ENCODE measurements at regions not wholly inside any gene's neighbourhood (a gene's known extent, or its start where the extent isn't known, plus 50 kb on each side); places are given as distances from the start of the nearest gene placed in this dataset.
A peak's percentile ranks its signal among the peaks of the same experiment; 100 is the strongest.

DNA sequence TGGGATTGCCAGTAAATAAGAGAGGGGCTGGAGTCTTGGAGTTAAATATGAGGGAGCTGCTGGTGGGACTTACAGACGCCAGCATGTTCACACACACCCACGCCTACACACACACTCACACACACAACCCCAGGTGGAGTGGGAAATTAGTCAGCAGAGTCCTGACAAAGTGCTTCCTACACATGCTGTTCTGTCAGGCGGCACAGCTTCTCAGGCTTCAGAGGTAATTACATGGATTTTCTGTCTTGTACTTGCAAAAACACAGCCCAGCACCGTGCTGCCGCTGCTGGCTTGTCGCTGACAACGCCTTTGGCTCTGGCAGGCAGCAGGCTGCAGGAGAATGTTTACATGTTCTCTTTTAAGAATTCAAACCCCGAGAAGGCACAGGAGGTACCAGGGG, 1186.3 kb upstream of the CELF4 start:
- H2BK120ac ChIP-seq (ENCODE audit: low read depth, low read length) = no peak overlapping the region
- DNase-seq (ENCODE audit: low spot score) = no peak
- no peak overlapping the region for H2BK12ac ChIP-seq (ENCODE audit: low read length)
- H3K27me3 ChIP-seq (ENCODE audit: control insufficient read depth in 3 of 3, insufficient read depth in 3 of 3, low read depth in 1 of 3, low read length in 3 of 3) = peaks cover 0 to 2% (median 0%) of the 10 kb centered on the region in 3 experiments
- no peak overlapping the region for H4K91ac ChIP-seq (ENCODE audit: low read depth, low read length, poor library complexity)
- H3K36me3 ChIP-seq (replicated peaks in 1 of 2; ENCODE audit: control insufficient read depth in 2 of 2, insufficient read depth in 2 of 2, low read length in 2 of 2) = no peaks in the 10 kb centered on the region
- H3K9me3 ChIP-seq (replicated peaks in 1 of 2; ENCODE audit: control insufficient read depth in 2 of 2, insufficient read depth in 1 of 2, low read depth in 1 of 2, low read length in 2 of 2) = no peaks in the 10 kb centered on the region
- H3K79me1 ChIP-seq (ENCODE audit: low read depth, low read length) = no peaks in the 10 kb centered on the region
- H4K8ac ChIP-seq (ENCODE audit: low read depth, low read length) = no peak overlapping the region
- H2AK5ac ChIP-seq (ENCODE audit: low read depth, low read length) = no peak overlapping the region
- no peak overlapping the region for H2BK15ac ChIP-seq (ENCODE audit: low read length)
- H3K4me3 ChIP-seq (ENCODE audit: low read length in 2 of 2) = no peak overlapping the region
- no peak overlapping the region for H3K4me2 ChIP-seq (ENCODE audit: insufficient read depth, low read length, poor library complexity, severe bottlenecking)
- peak overlapping the region; percentile 59 for H2AFZ ChIP-seq (ENCODE audit: low read length)
- no CpG with 5 or more reads among the region's 8 CpGs for WGBS, 2 donors (ENCODE audit: extremely low coverage in 2 of 2, insufficient read length in 2 of 2, insufficient replicate concordance in 1 of 2)
- H2BK5ac ChIP-seq (ENCODE audit: low read length) = no peak overlapping the region
- no peak overlapping the region for H3K23ac ChIP-seq (ENCODE audit: low read depth, low read length, poor library complexity)
- H3K27ac ChIP-seq (replicated peaks; ENCODE audit: low read length) = no peak overlapping the region
- H3K14ac ChIP-seq (ENCODE audit: low read length) = no peak overlapping the region
- no peak overlapping the region for H3K9ac ChIP-seq (ENCODE audit: low read depth, low read length, poor library complexity)
- H3K4ac ChIP-seq (ENCODE audit: low read length) = no peak overlapping the region
- no peak overlapping the region for H3K18ac ChIP-seq (ENCODE audit: low read length)
- H3K4me1 ChIP-seq (ENCODE audit: control insufficient read depth in 2 of 2, insufficient read depth in 1 of 2, low read depth in 1 of 2, low read length in 2 of 2) = peaks cover 4 to 5% of the 10 kb centered on the region in 2 donors

DNA sequence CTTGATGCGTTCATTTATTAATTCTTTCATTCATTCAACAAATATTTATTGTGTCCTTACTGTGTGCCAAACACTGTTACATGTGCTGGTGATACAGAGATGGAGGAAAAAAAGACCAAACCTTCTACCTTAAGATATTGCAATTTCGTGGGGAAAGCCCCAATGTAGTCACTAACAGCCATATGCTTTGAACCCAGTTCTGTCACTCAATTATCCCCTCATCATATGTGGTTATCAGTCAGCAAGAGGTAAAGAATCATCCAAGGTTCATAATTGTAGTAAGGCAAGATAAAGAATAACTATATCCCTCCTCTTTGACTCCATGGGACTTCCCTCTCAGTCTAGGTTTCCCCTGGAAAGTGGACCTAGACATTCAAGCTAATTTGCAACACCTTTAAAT, 1185.6 kb upstream of the CELF4 start:
- WGBS, 2 donors (ENCODE audit: extremely low coverage in 2 of 2, insufficient read length in 2 of 2, insufficient replicate concordance in 1 of 2) = no CpG with 5 or more reads among the region's 2 CpGs
- Histone ChIP-seq H3K18ac (ENCODE audit: low read length) (no peak overlapping the region), H2BK12ac (ENCODE audit: low read length) (no peak overlapping the region), H3K9ac (ENCODE audit: low read depth, low read length, poor library complexity) (no peak overlapping the region), H3K79me1 (ENCODE audit: low read depth, low read length) (no peaks in the 10 kb centered on the region), H3K27me3 (ENCODE audit: control insufficient read depth in 3 of 3, insufficient read depth in 3 of 3, low read depth in 1 of 3, low read length in 3 of 3) (peaks cover 0 to 2% (median 0%) of the 10 kb centered on the region in 3 experiments), H3K4me1 (ENCODE audit: control insufficient read depth in 2 of 2, insufficient read depth in 1 of 2, low read depth in 1 of 2, low read length in 2 of 2) (peaks cover 4 to 5% of the 10 kb centered on the region in 2 donors), H2AFZ (ENCODE audit: low read length) (no peak overlapping the region), H3K27ac (replicated peaks; ENCODE audit: low read length) (no peak overlapping the region), H4K8ac (ENCODE audit: low read depth, low read length) (no peak overlapping the region), H3K14ac (ENCODE audit: low read length) (no peak overlapping the region), H2BK5ac (ENCODE audit: low read length) (no peak overlapping the region), H3K4ac (ENCODE audit: low read length) (no peak overlapping the region), H4K91ac (ENCODE audit: low read depth, low read length, poor library complexity) (no peak overlapping the region), H2BK15ac (ENCODE audit: low read length) (no peak overlapping the region), H3K23ac (ENCODE audit: low read depth, low read length, poor library complexity) (no peak overlapping the region), H2BK120ac (ENCODE audit: low read depth, low read length) (no peak overlapping the region), H3K9me3 (replicated peaks in 1 of 2; ENCODE audit: control insufficient read depth in 2 of 2, insufficient read depth in 1 of 2, low read depth in 1 of 2, low read length in 2 of 2) (no peaks in the 10 kb centered on the region), H3K4me2 (ENCODE audit: insufficient read depth, low read length, poor library complexity, severe bottlenecking) (no peak overlapping the region), H3K36me3 (replicated peaks in 1 of 2; ENCODE audit: control insufficient read depth in 2 of 2, insufficient read depth in 2 of 2, low read length in 2 of 2) (no peaks in the 10 kb centered on the region), H3K4me3 (ENCODE audit: low read length in 2 of 2) (no peak overlapping the region), H2AK5ac (ENCODE audit: low read depth, low read length) (no peak overlapping the region)
- no peak for DNase-seq (ENCODE audit: low spot score)

DNA sequence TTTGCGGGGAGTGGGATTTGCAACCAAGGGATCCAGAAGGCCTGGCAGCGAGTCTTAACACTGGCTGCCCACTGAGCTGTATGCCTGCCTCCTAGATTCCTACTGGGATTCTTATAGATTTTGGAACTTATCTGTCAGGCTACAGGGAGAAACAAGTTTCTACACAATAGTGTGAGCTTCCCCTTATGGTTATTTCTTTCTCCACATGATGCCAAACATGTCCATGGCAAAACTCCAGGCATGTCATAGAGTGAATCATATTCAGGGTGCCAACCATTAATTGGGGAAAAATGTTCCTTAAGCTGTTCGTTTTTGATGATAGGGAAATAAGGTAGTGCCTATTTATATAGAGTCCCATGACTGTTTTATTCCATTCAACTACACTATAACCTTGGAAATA, 1185.2 kb upstream of the CELF4 start:
- Histone ChIP-seq H4K91ac (ENCODE audit: low read depth, low read length, poor library complexity) (no peak overlapping the region), H2AK5ac (ENCODE audit: low read depth, low read length) (no peak overlapping the region), H3K18ac (ENCODE audit: low read length) (no peak overlapping the region), H3K36me3 (replicated peaks in 1 of 2; ENCODE audit: control insufficient read depth in 2 of 2, insufficient read depth in 2 of 2, low read length in 2 of 2) (no peaks in the 10 kb centered on the region), H2BK120ac (ENCODE audit: low read depth, low read length) (no peak overlapping the region), H3K14ac (ENCODE audit: low read length) (no peak overlapping the region), H2BK5ac (ENCODE audit: low read length) (no peak overlapping the region), H3K27ac (replicated peaks; ENCODE audit: low read length) (no peak overlapping the region), H2BK12ac (ENCODE audit: low read length) (no peak overlapping the region), H3K23ac (ENCODE audit: low read depth, low read length, poor library complexity) (no peak overlapping the region), H3K9ac (ENCODE audit: low read depth, low read length, poor library complexity) (no peak overlapping the region), H4K8ac (ENCODE audit: low read depth, low read length) (no peak overlapping the region), H3K4me2 (ENCODE audit: insufficient read depth, low read length, poor library complexity, severe bottlenecking) (no peak overlapping the region), H3K4me1 (ENCODE audit: control insufficient read depth in 2 of 2, insufficient read depth in 1 of 2, low read depth in 1 of 2, low read length in 2 of 2) (peaks cover 4 to 5% of the 10 kb centered on the region in 2 donors), H2AFZ (ENCODE audit: low read length) (no peak overlapping the region), H3K9me3 (replicated peaks in 1 of 2; ENCODE audit: control insufficient read depth in 2 of 2, insufficient read depth in 1 of 2, low read depth in 1 of 2, low read length in 2 of 2) (no peaks in the 10 kb centered on the region), H3K27me3 (ENCODE audit: control insufficient read depth in 3 of 3, insufficient read depth in 3 of 3, low read depth in 1 of 3, low read length in 3 of 3) (peaks cover 0 to 2% (median 0%) of the 10 kb centered on the region in 3 experiments), H2BK15ac (ENCODE audit: low read length) (no peak overlapping the region), H3K79me1 (ENCODE audit: low read depth, low read length) (no peaks in the 10 kb centered on the region), H3K4ac (ENCODE audit: low read length) (no peak overlapping the region), H3K4me3 (ENCODE audit: low read length in 2 of 2) (no peak overlapping the region)
- no peak for DNase-seq (ENCODE audit: low spot score)
- WGBS, 2 donors (ENCODE audit: extremely low coverage in 2 of 2, insufficient read length in 2 of 2, insufficient replicate concordance in 1 of 2) = no CpG with 5 or more reads among the region's 3 CpGs

DNA sequence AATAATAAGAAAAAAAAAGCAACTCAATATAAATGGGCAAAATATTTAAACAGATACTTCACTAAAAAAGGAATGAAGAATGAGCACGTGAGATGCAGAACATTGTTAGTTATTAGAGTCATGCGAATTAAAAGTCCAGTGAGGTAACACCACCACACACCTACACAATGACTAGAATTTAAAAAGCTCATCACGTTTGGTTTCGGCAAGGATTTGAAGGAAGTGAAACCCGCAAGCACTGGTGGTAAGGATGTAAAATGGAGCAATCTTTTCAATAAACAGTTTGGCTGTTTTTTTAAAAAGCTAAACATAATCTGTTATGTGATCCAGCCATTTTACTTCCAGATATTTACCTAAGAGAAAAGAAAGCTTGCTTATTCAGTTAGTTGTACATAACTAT, 1181.6 kb upstream of the CELF4 start:
- Histone ChIP-seq H3K27me3 (ENCODE audit: control insufficient read depth in 3 of 3, insufficient read depth in 3 of 3, low read depth in 1 of 3, low read length in 3 of 3) (no peaks in the 10 kb centered on the region), H2BK15ac (ENCODE audit: low read length) (no peak overlapping the region), H3K14ac (ENCODE audit: low read length) (no peak overlapping the region), H2AFZ (ENCODE audit: low read length) (no peak overlapping the region), H3K23ac (ENCODE audit: low read depth, low read length, poor library complexity) (no peak overlapping the region), H4K91ac (ENCODE audit: low read depth, low read length, poor library complexity) (no peak overlapping the region), H2AK5ac (ENCODE audit: low read depth, low read length) (no peak overlapping the region), H3K4me1 (ENCODE audit: control insufficient read depth in 2 of 2, insufficient read depth in 1 of 2, low read depth in 1 of 2, low read length in 2 of 2) (peaks cover 4% of the 10 kb centered on the region in 2 donors), H3K27ac (replicated peaks; ENCODE audit: low read length) (no peak overlapping the region), H3K79me1 (ENCODE audit: low read depth, low read length) (no peaks in the 10 kb centered on the region), H3K9ac (ENCODE audit: low read depth, low read length, poor library complexity) (no peak overlapping the region), H3K18ac (ENCODE audit: low read length) (no peak overlapping the region), H3K4ac (ENCODE audit: low read length) (no peak overlapping the region), H3K4me3 (ENCODE audit: low read length in 2 of 2) (no peak overlapping the region), H3K4me2 (ENCODE audit: insufficient read depth, low read length, poor library complexity, severe bottlenecking) (no peak overlapping the region), H3K9me3 (replicated peaks in 1 of 2; ENCODE audit: control insufficient read depth in 2 of 2, insufficient read depth in 1 of 2, low read depth in 1 of 2, low read length in 2 of 2) (no peaks in the 10 kb centered on the region), H2BK5ac (ENCODE audit: low read length) (no peak overlapping the region), H4K8ac (ENCODE audit: low read depth, low read length) (no peak overlapping the region), H3K36me3 (replicated peaks in 1 of 2; ENCODE audit: control insufficient read depth in 2 of 2, insufficient read depth in 2 of 2, low read length in 2 of 2) (no peaks in the 10 kb centered on the region), H2BK12ac (ENCODE audit: low read length) (no peak overlapping the region), H2BK120ac (ENCODE audit: low read depth, low read length) (no peak overlapping the region)
- DNase-seq (ENCODE audit: low spot score) = no peak
- no CpG with 5 or more reads among the region's 5 CpGs for WGBS, 2 donors (ENCODE audit: extremely low coverage in 2 of 2, insufficient read length in 2 of 2, insufficient replicate concordance in 1 of 2)

All from neuronal stem cell (in vitro differentiated cells).